ENCODE measurements at regions not wholly inside any gene's neighbourhood (a gene's known extent, or its start where the extent isn't known, plus 50 kb on each side); places are given as distances from the start of the nearest gene placed in this dataset.

DNA sequence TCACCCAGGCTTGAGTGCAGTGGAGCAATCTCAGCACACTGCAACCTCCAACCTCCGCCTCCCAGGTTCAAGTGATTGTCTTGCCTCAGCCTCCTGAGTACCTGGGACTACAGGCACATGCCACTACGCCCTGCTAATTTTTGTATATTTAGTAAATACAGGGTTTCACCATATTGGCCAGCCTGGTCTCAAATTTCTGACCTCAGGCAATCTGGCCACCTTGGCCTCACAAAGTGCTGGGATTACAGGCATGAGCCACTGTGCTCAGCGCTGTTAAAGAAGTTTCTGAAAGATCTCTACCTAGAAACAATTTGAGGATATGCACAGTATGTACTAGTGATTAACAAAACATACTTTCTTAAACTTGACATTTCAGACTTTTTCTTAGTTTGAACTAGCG is 182.6 kb upstream of the ESRRG start:
- Histone ChIP-seq H3K36me3 (ENCODE audit: insufficient read depth, low read length) (no peaks in the 10 kb centered on the region; the same call in 1 of the 2 replicates), H3K9ac (ENCODE audit: low read depth, low read length) (no peak overlapping the region), H3K9me3 (ENCODE audit: control insufficient read depth, insufficient read depth, low read length) (no peaks in the 10 kb centered on the region), H3K4me1 (ENCODE audit: insufficient read depth, low read length) (peaks cover 17% of the 10 kb centered on the region)

DNA sequence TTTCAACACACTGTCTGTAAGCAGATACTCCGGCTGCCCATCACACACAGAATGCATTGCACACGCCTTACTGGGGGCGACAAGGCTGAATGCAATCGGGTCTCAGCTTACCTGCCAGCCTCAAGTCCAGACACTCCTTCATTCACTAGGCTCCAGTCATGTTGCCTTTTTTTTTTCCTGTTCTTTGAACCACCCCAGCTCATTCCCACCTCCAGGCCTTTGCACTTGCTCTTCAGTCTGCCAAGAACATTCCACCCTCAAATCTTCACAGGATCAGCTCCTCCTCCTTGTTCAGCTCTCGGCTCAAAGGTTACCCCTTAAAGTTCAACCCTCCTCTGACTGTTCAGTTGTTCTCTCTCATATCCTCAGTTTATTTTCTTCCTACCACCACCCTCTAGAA is 181.9 kb upstream of the ESRRG start:
- H3K9me3 ChIP-seq (ENCODE audit: control insufficient read depth, insufficient read depth, low read length) = no peaks in the 10 kb centered on the region
- H3K4me1 ChIP-seq (ENCODE audit: insufficient read depth, low read length) = peaks cover 14% of the 10 kb centered on the region
- H3K9ac ChIP-seq (ENCODE audit: low read depth, low read length) = no peak overlapping the region
- H3K36me3 ChIP-seq (ENCODE audit: insufficient read depth, low read length) = no peaks in the 10 kb centered on the region; the same call in 1 of the 2 replicates

DNA sequence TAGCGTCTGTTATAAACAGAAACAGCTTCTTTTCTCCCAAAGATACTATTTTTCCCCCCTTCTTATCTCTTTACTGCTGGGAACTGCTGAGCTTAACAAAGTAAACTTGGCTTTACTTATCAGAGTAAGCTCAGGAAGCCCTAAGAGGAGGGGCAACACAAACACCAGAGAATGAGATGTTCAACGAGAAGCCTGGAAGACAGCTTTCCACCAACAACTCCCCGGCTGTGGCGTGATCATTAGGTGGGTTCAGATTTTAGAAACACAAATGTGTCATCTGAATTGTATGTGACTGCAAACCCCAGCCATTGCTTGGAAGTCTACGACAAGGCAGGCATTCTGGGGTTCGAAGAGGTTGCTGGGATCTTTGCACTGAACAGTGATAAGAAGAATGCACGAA is 181.2 kb upstream of the ESRRG start:
- H3K9ac ChIP-seq (ENCODE audit: low read depth, low read length) = no peak overlapping the region
- H3K9me3 ChIP-seq (ENCODE audit: control insufficient read depth, insufficient read depth, low read length) = no peaks in the 10 kb centered on the region
- no peaks in the 10 kb centered on the region; the same call in 1 of the 2 replicates for H3K36me3 ChIP-seq (ENCODE audit: insufficient read depth, low read length)
- H3K4me1 ChIP-seq (ENCODE audit: insufficient read depth, low read length) = peaks cover 14% of the 10 kb centered on the region

DNA sequence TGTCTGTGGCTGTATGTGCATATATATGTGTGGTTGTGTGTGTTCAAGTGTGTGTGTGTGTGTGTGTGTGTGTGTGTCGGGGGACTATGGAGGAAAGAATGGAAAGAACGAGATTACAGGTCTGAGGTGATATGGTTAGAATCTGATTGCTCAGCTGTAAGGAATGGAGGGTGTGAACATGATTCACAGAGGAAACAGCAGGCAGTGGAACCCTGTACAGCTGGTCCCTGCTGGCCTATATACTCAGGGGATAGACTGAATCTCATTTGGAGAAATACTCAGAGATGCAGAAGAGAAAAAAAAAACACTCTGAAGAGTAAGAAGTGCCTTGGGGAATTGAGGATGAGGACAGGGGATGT is 180.1 kb upstream of the ESRRG start:
- H3K9me3 ChIP-seq (ENCODE audit: control insufficient read depth, insufficient read depth, low read length) = no peaks in the 10 kb centered on the region

DNA sequence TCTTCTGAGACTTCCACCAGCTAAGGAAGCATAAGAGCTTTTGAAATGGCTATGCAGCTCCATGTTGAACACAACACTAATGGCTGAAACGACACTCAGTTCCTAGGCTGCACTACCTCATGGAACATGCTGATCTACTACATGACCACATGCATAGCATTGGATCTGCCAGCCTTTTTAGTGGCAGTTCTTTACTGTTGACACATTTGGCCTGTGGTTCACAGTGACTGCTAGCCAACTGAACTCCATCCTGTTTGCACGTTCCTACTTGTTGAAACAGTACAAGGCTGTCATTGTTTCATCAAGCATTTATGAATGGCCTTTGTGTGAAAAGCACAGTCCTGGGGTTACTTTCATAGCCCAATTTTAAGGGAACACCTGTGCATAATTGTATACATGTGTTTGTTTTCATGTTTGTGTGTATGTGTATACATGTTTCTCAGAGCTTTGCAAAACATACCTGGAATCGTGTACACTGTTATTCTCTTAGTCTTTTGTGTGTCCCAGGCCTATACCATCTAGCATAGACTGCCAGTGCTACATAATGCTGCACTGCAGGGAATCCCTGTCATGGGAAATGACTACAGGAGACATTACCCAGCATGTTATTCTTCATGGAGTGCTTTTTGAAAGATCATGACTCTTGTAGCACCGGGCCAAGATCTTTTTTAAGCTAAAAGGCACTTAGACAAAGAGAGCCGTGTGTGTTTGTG is 179.6 kb upstream of the ESRRG start:
- no peaks in the 10 kb centered on the region for H3K36me3 ChIP-seq (ENCODE audit: insufficient read depth, low read length)
- no peaks in the 10 kb centered on the region for H3K9me3 ChIP-seq (ENCODE audit: control insufficient read depth, insufficient read depth, low read length)
- peaks cover 14% of the 10 kb centered on the region for H3K4me1 ChIP-seq (ENCODE audit: insufficient read depth, low read length)
- no peak overlapping the region for H3K9ac ChIP-seq (ENCODE audit: low read depth, low read length)

More for the DNA sequence above, 180.1 kb upstream of the ESRRG start:
- peaks cover 14% of the 10 kb centered on the region for H3K4me1 ChIP-seq (ENCODE audit: insufficient read depth, low read length)
- H3K36me3 ChIP-seq (ENCODE audit: insufficient read depth, low read length) = no peaks in the 10 kb centered on the region; the same call in 1 of the 2 replicates
- no peak overlapping the region for H3K9ac ChIP-seq (ENCODE audit: low read depth, low read length)

DNA sequence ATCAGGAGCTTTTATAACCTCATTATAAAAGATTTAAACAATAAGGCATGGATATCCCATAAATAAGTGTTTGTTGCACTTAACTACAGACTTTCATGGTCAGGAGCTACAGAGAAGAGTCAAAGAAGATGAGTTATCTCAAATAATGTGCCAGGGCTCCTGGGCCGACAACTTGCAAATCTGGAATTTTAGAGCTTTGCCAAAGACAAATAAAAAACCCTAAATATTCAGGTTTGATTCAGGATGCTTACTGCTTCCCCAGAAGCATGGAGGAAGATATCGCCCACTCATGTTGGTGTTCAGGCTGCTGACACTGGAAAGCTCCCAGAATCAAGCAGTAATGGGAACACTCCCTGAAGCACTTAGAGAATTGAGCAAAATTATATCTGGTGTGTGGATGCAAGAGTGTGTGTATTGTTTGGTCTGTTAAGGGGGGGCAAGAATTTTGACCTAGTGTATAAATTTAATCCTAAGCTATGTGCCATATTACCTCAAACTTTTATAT is 176.9 kb upstream of the ESRRG start:
- H3K4me1 ChIP-seq (ENCODE audit: insufficient read depth, low read length) = peaks cover 14% of the 10 kb centered on the region
- no peaks in the 10 kb centered on the region for H3K9me3 ChIP-seq (ENCODE audit: control insufficient read depth, insufficient read depth, low read length)
- no peak overlapping the region for H3K9ac ChIP-seq (ENCODE audit: low read depth, low read length)
- H3K36me3 ChIP-seq (ENCODE audit: insufficient read depth, low read length) = no peaks in the 10 kb centered on the region

DNA sequence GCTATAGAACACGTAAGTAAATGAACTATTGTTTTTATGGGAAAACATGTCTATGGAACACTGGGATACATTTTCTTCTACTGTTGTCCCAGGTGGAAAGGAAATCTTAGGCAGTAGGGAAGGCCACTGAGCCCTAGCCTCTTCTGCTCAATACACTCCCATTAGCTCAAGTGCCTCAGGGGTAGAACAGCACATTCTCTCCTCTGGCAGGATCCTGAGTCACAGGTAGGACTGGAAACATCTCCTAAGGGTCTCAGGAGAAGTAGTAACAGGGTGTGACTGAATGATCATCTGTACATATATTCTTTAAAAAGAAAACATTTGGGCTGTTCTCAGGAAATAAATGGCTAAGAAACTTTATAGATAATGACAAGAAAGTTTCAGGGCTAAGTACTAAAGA is 175.6 kb upstream of the ESRRG start:
- H3K4me1 ChIP-seq (ENCODE audit: insufficient read depth, low read length) = peaks cover 4% of the 10 kb centered on the region
- H3K9ac ChIP-seq (ENCODE audit: low read depth, low read length) = no peak overlapping the region
- no peaks in the 10 kb centered on the region for H3K9me3 ChIP-seq (ENCODE audit: control insufficient read depth, insufficient read depth, low read length)
- H3K36me3 ChIP-seq (ENCODE audit: insufficient read depth, low read length) = no peaks in the 10 kb centered on the region

DNA sequence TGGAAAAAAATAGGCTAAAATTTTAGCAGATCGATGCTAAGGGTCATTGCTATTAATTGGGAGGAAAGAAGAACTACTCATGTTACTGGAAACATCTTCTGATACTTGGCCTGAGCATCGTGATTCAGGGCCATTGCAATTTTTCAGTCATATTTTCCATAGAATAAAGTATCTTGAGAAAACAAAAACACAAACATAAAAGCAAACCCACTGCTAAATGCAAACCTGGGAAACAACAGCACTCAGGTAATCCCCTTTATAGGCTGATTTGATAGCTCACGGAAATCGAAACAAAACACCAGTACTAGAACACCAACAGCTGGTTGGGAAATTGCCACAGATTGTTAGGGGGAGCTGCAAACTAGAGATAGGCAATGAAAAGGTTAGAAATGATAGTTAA is 172.9 kb upstream of the ESRRG start:
- Histone ChIP-seq H3K4me1 (ENCODE audit: insufficient read depth, low read length) (no peaks in the 10 kb centered on the region), H3K9ac (ENCODE audit: low read depth, low read length) (no peak overlapping the region), H3K9me3 (ENCODE audit: control insufficient read depth, insufficient read depth, low read length) (no peaks in the 10 kb centered on the region), H3K36me3 (ENCODE audit: insufficient read depth, low read length) (no peaks in the 10 kb centered on the region)

DNA sequence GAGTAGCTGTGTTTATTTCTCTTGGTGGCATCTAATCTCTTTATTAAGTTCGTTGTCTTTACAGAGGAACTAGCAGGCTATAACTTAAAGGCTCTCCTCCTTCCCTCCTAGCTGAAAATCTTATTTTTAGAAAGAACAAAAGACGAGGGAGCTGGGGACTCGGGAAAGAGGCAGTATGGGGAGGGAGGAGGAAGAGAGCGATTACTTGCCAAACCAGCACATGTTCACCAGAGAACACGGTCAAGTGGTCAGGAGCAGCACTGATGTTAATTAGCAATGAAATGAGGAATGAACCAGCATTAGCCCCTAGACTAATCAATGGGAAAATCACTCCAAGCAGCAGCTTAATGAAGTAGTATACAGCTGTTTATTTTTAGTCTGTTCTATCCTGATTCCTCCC is 171.3 kb upstream of the ESRRG start:
- Histone ChIP-seq H3K9ac (ENCODE audit: low read depth, low read length) (no peak overlapping the region), H3K9me3 (ENCODE audit: control insufficient read depth, insufficient read depth, low read length) (no peaks in the 10 kb centered on the region), H3K4me1 (ENCODE audit: insufficient read depth, low read length) (no peaks in the 10 kb centered on the region)

DNA sequence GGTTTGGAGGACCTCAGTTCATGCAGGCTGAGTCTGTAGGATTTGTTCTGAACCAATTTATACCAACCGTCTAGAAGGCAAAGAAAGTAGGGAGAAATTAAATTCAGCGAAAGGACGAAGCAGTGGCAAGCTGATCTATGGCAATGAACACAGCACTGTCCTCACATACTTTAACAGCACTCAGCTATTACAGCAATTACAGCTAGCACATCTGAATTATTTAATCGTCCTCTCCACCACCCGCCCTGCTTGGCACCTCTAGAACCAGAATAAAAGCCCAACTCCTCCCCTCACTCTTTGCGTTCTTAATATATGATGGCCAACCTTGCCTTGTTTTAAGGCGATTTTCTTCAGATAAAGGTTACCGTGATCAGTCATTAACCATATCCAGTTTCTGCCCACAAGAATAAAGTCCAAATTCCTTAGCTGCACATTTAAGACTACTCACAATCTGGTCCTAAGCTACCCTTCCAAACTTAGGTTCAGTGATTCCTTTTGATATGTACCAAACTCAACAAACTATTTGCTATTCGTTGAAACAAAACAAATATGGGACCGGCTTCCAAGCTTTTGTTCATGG is 169.4 kb upstream of the ESRRG start:
- H3K4me1 ChIP-seq (ENCODE audit: insufficient read depth, low read length) = no peaks in the 10 kb centered on the region
- no peaks in the 10 kb centered on the region for H3K36me3 ChIP-seq (ENCODE audit: insufficient read depth, low read length)
- H3K9me3 ChIP-seq (ENCODE audit: control insufficient read depth, insufficient read depth, low read length) = no peaks in the 10 kb centered on the region
- H3K9ac ChIP-seq (ENCODE audit: low read depth, low read length) = no peak overlapping the region

More for the DNA sequence above, 171.3 kb upstream of the ESRRG start:
- H3K36me3 ChIP-seq (ENCODE audit: insufficient read depth, low read length) = no peaks in the 10 kb centered on the region

DNA sequence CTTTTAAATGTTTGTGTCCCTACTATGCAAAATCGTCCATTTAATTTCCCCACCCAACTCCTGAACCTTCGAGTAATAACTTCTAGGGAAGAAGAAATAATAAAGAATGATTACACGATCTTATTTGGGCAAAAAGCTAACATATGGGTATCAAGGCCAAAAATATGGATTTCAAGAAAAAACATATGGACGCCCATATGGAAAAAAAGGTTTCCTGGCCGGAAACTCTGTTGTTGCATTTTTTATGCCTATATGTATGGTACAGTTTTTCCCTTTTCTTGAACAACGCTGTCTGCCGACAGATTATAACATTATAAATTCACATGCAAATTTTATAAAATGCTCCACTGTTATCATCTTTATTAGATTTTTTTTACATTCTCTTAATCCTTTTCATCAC is 167.6 kb upstream of the ESRRG start:
- Histone ChIP-seq H3K36me3 (ENCODE audit: insufficient read depth, low read length) (no peaks in the 10 kb centered on the region), H3K4me1 (ENCODE audit: insufficient read depth, low read length) (no peaks in the 10 kb centered on the region), H3K9ac (ENCODE audit: low read depth, low read length) (no peak overlapping the region), H3K9me3 (ENCODE audit: control insufficient read depth, insufficient read depth, low read length) (no peaks in the 10 kb centered on the region)

DNA sequence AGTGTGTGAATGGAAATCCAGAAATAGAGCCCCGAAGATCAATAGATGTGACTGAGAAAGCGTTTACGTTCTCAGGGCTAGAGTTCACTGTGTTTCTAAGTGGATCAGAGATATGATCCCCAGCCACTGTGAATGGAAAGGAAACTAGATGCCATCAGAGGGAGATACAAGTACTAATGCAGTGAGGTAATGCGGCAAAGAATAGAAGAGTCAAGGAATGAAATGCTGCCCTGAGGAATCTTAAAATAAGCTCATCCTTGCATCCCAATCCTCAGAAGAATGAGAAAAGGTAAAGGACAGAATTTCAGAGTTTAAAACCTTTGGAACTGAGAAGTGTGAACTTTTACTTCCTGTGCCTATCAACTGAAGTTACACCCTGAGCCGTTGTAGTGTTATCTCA is 165.5 kb upstream of the ESRRG start:
- Histone ChIP-seq H3K36me3 (ENCODE audit: insufficient read depth, low read length) (no peaks in the 10 kb centered on the region), H3K9ac (ENCODE audit: low read depth, low read length) (no peak overlapping the region), H3K4me1 (ENCODE audit: insufficient read depth, low read length) (0 out of 2 replicates have a peak, but pooled peaks cover 7% of the 10 kb centered on the region), H3K9me3 (ENCODE audit: control insufficient read depth, insufficient read depth, low read length) (no peaks in the 10 kb centered on the region)

DNA sequence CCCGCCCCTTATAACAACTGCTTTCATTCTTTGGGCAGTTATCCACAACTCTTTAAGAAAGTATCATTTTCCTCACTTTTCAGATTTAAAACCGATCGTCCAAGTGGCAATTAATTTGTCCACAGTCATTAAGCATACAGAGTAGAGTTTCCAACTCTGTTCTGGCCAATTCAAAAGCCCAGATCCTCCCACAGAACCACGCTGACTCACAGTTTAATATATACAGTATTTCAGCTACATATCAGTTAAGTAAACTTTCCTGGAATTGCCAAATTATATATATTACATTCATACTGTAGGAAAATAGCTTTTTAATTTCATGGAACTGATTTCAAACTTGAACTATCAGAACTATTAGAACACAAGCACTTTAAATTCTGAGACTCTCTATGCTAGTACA is 163.8 kb upstream of the ESRRG start:
- H3K9ac ChIP-seq (ENCODE audit: low read depth, low read length) = no peak overlapping the region
- H3K4me1 ChIP-seq (ENCODE audit: insufficient read depth, low read length) = 0 out of 2 replicates have a peak, but pooled peaks cover 7% of the 10 kb centered on the region
- no peaks in the 10 kb centered on the region for H3K9me3 ChIP-seq (ENCODE audit: control insufficient read depth, insufficient read depth, low read length)
- H3K36me3 ChIP-seq (ENCODE audit: insufficient read depth, low read length) = no peaks in the 10 kb centered on the region

DNA sequence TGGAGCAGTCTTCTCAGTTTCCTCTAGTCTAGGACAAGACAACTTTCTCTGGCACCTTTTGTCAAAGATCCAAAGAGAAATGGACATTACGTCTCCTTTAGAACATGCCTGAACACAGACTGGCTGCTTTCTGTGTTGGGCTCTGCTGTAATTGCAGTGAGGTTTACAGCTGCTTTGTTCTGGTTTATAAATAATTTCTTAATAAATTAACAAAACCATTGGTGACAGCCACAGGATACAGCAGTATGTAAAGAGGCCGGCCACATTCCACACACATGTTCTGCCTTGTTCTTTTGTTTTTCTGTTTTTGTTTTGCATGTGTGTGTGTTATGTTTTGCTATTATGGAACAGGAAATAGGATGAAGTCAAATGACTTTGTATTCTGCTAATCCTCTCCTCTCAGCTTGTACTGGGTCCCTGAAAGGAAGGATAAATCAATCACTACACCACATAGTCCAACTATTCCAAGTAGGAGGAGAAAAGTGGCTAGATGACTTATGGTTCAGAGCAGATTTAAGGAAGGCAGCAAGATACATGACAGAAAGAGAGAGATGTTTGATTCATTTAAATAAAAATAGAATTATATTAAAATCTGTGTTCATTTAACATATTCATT is 161.5 kb upstream of the ESRRG start:
- H3K9ac ChIP-seq (ENCODE audit: low read depth, low read length) = no peak overlapping the region
- 0 out of 2 replicates have a peak, but pooled peaks cover 7% of the 10 kb centered on the region for H3K4me1 ChIP-seq (ENCODE audit: insufficient read depth, low read length)
- H3K36me3 ChIP-seq (ENCODE audit: insufficient read depth, low read length) = no peaks in the 10 kb centered on the region
- H3K9me3 ChIP-seq (ENCODE audit: control insufficient read depth, insufficient read depth, low read length) = no peaks in the 10 kb centered on the region

DNA sequence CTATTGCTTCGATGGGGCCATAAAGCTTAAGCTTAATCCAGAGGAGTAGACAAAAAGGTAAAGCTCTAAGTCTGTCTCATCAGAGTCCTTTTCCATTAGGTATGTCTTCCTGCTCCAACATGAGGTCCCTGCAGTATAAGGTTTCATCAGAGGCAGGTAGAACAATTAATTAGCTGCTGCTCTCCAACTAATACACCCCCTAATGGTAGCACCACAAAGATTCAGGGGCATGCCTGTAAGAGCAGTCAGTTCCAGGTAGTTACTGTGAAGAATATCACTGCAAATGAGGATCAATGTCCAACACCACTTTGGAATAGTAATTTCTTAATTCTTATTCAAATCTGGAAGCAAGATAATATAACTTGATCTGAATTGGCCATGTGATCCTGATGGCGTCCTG is 160.3 kb upstream of the ESRRG start:
- Histone ChIP-seq H3K36me3 (ENCODE audit: insufficient read depth, low read length) (no peaks in the 10 kb centered on the region), H3K4me1 (ENCODE audit: insufficient read depth, low read length) (0 out of 2 replicates have a peak, but pooled peaks cover 7% of the 10 kb centered on the region), H3K9me3 (ENCODE audit: control insufficient read depth, insufficient read depth, low read length) (no peaks in the 10 kb centered on the region), H3K9ac (ENCODE audit: low read depth, low read length) (no peak overlapping the region)

Data from ES-I3 (cell line).